ES-I3 (cell line): ENCODE measurements at regions not wholly inside any gene's neighbourhood (a gene's known extent, or its start where the extent isn't known, plus 50 kb on each side); places are given as distances from the start of the nearest gene placed in this dataset.

ENCODE experiments used
- H3K36me3 ChIP-seq: 2 replicates; pipeline ENCODE4 v1.6.1; 2013; ENCODE audit warnings: mild to moderate bottlenecking, low read length, control low read depth, moderate library complexity; ENCODE audit not compliant: insufficient read depth
- H3K4me1 ChIP-seq: 2 replicates; pipeline ENCODE4 v1.6.1; 2013; ENCODE audit warnings: mild to moderate bottlenecking, control low read depth, low read length; ENCODE audit not compliant: insufficient read depth
- H3K9ac ChIP-seq: 2 replicates; pipeline ENCODE4 v1.6.1; 2013; ENCODE audit warnings: low read depth, mild to moderate bottlenecking, low read length, moderate library complexity
- H3K9me3 ChIP-seq: 2 replicates; pipeline ENCODE4 v1.6.1; 2013; ENCODE audit warnings: mild to moderate bottlenecking, low read length, moderate library complexity; ENCODE audit not compliant: control insufficient read depth, insufficient read depth

DNA sequence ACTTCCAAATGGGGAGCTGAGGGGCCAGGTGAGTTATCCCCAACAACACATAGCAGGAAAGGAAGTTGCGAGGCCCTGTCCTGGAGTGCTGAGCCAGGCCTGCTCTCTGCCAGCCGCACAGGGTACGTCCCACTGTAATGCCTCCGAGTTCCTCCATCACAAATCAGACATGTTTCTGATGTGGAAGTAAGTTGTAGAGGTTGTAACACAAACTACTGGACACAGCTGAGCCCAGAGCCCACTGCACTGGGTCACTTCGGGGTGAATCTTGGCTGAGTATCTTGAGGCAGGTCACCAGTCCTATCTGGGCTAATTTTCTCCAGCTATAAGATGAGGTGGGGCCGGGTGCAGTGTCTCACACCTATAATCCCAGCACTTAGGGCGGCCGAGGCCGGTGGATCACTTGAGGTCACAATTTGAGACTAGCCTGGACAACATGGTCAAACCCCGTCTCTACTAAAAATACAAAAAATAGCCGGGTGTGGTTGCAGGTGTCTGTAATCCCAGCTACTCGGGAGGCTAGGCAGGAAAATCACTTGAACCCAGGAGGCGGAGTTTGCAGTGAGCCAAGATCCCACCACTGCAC lies 100.8 kb upstream of the CDH5 start:
- no peaks in the 10 kb centered on the region for H3K36me3 ChIP-seq

DNA sequence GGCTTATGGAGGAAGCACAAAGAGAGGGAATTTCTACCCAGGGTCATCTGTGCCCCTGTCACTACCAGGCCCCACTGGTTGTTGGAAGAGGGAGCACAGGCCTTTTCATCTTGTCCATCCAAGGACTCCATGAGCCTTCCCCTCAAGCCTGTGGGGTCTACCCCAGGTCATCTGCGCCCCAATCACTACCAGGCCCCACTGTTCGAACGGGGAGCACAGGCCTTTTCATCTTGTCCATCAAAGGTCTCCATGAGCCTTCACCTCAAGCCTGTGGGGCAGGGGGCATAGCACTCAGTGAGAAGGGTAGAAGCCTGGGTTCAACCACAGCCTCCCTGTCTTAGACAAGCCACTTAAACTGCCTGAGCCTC lies 101.5 kb upstream of the CDH5 start:
- H3K4me1 ChIP-seq: peaks cover 10% of the 10 kb centered on the region
- no peak overlapping the region for H3K9ac ChIP-seq
- H3K36me3 ChIP-seq: no peaks in the 10 kb centered on the region
- H3K9me3 ChIP-seq: no peaks in the 10 kb centered on the region

More for the DNA sequence above, 100.8 kb upstream of the CDH5 start:
- Histone ChIP-seq H3K9ac (no peak overlapping the region), H3K9me3 (no peaks in the 10 kb centered on the region), H3K4me1 (peaks cover 11% of the 10 kb centered on the region)

DNA sequence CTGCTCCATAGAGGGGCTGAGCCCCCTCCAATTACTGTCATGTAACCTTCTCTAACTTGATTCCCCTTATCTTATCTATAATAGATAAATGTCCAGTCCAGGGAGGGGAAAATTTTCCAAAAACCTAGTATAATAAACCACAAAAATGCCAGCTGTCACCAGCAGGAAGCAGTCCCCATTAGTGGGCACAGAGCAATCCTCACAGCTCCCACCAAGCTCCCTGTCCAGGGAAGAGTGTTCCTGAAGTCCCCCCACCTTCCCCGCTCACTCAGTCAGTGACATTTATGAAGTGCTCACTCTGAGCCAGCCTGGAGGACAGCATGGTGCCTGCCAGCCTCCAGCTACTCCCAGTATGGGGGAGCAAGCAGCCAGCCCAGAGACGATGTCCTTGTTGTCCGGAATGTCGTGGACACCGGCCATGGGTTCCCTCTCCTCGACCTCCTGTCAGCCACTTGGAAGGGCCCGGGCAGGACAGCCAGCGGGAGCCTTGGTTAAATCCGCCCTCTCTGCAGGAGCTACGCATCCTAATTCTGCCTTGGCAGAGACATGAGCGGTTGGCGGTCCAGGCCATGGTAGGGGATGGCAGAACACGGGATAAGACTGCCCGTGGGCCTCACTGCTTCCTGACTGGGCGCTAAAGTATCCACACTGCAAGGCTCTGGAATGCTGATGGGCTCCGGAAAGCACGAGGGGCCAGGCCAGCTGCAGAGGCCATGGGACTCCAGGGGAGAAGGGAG lies 102.0 kb upstream of the CDH5 start:
- Histone ChIP-seq H3K9me3 (no peaks in the 10 kb centered on the region), H3K4me1 (peaks cover 10% of the 10 kb centered on the region), H3K36me3 (no peaks in the 10 kb centered on the region), H3K9ac (no peak overlapping the region)

DNA sequence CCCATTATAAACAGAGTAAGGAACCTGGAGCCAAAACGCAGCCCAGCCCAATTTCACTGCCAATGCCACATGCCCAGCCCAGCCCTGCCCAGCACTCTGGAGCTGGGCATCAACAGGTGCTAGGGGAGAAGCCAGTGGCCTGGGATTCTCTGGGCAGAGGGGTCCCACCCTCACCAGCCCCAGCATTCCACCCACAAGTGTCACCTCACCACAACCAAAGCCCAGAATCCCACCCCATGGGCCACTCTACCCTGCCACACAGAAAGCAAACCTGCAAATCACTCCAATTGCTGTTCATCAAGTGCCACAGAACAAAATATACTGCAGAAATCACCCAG lies 102.5 kb upstream of the CDH5 start:
- no peak overlapping the region for H3K9ac ChIP-seq
- peaks cover 10% of the 10 kb centered on the region for H3K4me1 ChIP-seq
- no peaks in the 10 kb centered on the region for H3K9me3 ChIP-seq
- no peaks in the 10 kb centered on the region for H3K36me3 ChIP-seq

DNA sequence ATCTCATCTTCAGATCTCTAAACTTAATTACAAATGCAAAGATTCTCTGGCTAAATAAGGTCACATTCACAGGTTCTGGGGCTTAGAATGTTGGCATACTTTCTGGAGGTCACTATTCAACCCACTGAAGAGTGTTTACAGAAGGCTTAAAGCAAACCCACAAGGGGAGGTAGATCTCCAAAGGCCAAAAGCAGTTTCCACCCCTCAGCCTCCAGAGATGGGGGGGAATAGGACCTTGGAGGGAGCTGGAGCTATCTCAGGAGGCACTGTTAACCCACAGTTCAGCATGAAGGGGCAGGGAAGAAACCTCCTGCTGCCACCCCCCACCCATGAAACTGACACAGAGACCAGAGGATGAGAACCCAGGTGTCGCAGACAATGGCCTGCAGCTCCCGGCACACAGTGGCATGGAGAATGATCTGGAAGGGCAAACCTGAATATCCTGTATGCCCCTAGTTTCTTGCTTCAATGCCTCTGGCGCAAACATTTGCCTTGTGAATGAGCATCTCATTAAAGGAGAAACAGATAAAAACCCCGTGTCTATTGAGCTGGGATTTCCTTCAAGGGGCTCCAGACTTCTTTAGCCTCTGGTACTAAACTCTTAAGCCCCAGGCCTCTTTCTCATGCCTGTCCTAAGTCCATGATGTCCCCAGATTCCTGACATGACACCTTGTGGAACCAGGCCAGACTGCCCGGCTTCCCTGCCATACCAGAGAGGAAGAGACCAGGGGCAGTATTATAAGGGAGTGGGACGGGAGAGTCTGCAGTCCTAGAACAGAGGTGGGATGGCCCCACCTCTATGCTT lies 103.1 kb upstream of the CDH5 start:
- H3K9ac ChIP-seq: no peak overlapping the region

DNA sequence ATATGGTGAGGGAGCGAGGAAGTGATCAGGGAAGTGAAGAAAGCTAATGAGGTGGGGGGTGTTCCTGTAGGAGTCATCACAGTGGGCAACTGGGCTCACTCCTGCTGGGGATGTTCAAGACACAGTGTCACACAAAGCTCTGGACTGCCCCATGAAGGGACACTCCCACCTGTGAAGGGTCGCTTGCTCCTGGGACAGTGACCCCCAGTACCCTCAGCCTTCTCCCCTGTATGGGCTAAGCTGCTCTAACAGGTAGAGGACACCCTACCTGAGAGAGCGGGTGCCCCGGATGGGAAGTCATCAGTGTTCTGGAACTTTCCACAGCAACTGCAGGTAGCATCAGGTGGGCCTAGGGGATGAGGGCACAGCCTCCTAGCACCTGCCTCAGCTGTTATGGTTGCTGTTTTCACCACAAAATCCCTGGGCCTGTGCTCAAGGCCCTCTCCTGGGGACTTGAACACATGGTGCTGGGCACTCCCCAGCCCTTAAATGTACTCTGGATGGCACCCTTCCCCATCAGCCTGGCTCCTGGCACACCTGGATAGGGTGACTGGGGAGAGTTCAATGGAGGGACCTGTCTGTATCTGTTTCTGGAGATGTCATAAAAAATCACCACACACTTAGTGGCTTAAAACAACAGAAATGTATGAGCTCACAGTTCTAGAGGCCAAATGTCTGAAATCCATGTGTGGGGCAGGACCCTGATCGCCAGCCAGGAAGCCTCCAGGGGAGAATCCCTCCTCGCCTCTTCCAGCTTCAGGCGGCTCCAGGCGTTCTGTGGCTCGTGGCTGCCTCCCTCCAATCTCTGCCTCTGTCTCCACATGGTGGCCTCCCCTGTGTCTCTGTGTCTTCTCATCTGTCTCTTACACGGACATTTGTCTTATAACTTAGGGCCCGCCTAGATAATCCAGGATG lies 104.0 kb upstream of the CDH5 start:
- no peak overlapping the region for H3K9ac ChIP-seq
- H3K36me3 ChIP-seq: no peaks in the 10 kb centered on the region
- H3K9me3 ChIP-seq: no peaks in the 10 kb centered on the region
- H3K4me1 ChIP-seq: peaks cover 10% of the 10 kb centered on the region

More for the DNA sequence above, 103.1 kb upstream of the CDH5 start:
- no peaks in the 10 kb centered on the region for H3K36me3 ChIP-seq
- H3K4me1 ChIP-seq: peaks cover 10% of the 10 kb centered on the region
- H3K9me3 ChIP-seq: no peaks in the 10 kb centered on the region

DNA sequence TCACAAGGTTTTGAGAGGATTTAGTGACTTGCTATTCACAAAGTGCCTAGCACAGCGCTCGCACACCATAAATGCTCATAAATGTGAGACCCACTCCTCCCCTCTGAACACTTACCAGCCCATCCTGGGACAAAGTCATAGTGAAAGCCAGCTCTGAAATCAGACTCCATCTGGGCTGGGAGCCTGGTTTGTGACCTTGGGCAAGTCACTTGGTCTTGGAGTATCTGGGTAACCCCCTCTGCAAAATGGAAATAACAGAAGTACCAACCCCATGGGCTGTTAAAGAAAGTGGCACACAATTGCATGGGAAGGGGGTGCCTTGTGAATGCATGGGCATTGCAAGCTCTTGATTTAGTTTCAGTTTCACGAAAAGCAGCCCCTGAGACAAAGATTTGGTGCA lies 104.7 kb upstream of the CDH5 start:
- Histone ChIP-seq H3K36me3 (no peaks in the 10 kb centered on the region), H3K9me3 (no peaks in the 10 kb centered on the region), H3K9ac (no peak overlapping the region), H3K4me1 (peaks cover 6% of the 10 kb centered on the region)

DNA sequence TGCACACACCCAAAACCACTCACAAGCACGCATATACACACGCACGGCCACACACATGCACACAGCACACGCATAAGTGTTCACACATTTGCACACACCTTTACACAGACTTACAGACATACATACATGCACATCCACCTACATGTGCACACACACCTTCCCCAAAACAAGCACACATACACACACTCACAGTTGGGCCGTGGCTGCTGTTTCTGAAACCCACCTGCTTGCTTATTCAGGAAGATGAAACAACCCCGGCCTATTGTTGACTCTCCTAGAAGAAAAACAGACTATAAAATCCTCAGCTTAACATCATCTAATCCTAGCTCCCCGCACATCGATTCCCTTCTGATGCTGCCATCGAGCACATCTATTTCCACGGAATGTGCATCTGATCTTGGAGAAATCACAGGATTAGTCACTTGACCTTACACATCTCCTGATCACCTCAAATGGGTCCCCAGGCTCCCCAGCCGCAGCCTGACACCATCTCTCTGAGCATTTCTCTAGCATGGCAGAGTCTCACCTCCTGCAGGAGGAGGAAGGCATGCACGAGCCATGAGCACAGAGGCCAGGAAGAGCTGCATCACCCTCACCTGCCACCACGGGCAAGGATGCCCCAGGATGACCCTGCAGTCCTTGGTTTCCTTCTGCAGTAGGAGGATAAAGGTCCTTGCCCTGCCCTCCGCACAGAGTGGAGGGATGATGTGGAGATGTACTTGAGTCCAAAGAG lies 105.8 kb upstream of the CDH5 start:
- no peak overlapping the region for H3K9ac ChIP-seq
- H3K4me1 ChIP-seq: no peaks in the 10 kb centered on the region
- no peaks in the 10 kb centered on the region for H3K36me3 ChIP-seq
- H3K9me3 ChIP-seq: no peaks in the 10 kb centered on the region

DNA sequence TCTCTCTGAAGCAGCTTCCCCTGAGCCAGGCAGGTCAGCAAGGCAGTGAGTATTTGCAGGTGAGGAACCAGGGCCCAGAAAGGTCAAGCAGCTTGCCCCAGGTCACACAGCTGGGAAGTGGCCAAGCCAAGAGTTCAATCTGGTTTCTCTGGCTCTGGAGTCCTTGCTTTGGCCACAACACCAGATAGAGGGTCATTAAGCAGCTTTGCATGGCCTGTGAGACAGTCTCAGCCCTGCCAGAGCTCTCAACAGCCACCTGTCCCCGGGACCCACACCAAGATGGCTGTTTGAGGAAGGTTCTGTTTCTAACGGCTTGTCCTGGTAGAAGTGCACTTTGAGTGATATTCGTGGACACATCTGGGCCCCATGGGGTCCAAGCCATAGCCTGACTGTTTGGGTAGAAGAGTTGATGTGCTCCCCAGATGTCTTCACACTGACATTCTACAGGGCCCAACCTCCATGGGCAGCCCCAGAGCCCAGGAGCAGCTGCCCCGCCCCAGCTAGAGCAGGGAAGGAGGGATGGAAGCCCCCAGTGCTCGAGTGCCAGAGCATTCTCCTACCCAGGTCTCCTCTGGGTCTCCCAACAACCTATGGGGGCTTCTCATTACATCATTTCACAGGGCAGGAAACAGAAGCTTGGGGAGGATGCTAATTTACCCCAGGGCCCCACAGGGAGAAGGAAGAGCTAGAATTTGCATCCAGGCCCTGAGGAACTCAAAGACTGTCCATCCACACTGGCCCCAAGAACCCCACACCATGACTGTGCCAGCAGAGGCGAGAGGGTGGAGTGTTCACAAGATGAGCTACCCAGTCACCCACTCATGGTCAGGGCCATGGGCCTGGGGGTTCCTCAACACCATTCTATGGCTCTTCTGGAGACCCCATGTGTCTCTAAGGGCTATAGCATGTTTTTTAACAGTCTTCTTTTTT lies 107.3 kb upstream of the CDH5 start:
- no peaks in the 10 kb centered on the region for H3K9me3 ChIP-seq
- H3K36me3 ChIP-seq: no peaks in the 10 kb centered on the region
- no peak overlapping the region for H3K9ac ChIP-seq
- H3K4me1 ChIP-seq: no peaks in the 10 kb centered on the region

DNA sequence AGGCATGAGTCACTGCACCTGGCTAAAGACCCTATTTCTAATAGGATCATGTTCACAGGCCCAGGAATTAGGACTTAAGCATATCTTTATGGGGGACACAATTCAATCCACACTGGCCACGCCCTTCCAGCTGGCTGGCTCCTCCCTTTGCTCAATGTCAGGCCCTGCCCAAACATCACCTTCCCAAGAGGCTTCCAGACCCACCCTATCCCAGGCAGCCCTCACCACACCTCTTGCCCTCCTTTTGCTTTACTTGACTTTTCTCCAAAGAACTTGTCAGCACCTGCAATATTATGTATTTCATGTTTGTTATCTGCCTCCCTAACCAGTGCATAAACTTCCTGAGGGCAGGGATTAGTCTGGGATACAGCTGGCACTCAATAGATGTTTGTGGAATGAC lies 109.6 kb upstream of the CDH5 start:
- no peaks in the 10 kb centered on the region for H3K36me3 ChIP-seq
- no peaks in the 10 kb centered on the region for H3K4me1 ChIP-seq
- peaks cover 5% of the 10 kb centered on the region; the same call in 1 of the 2 replicates for H3K9me3 ChIP-seq
- H3K9ac ChIP-seq: no peak overlapping the region

DNA sequence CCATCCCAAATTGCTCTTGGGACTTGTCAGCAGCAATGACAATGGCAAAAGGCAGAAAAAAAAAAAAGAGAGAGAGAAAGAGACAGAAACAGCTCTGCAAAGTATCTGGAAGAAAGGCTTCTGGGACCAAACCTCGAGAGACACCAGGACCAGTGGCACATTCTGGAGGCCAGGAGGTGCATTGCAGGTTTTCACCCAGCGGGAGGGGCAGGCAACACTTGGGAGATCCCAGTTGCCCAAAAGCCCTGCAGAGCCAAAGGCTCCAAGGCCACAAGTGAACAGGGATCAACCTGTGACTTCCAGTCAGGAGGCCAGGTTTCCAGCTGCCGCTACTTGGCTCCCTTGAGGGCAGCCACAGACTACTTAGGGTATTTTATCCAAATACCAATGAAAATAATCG lies 110.8 kb upstream of the CDH5 start:
- Histone ChIP-seq H3K9ac (no peak overlapping the region), H3K4me1 (peaks cover 6% of the 10 kb centered on the region), H3K36me3 (no peaks in the 10 kb centered on the region), H3K9me3 (peaks cover 5% of the 10 kb centered on the region; the same call in 1 of the 2 replicates)

DNA sequence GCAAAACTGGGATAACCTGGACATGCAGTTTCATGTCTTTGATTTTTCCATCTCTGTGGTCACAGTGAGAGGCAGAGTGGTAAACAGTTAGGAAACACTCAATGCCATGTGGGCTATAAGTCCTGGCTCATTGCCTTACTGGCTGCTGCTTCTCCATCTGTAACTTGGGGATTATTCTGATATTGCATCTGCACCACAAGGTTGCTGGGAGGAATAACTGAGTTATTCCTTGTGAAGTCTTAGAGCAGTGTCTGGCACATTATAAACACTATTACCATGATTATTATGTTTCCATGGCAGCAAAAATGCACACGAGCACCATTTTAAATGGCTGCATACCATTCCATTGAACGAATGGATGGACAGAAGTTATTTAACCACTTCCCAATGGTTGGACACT lies 111.7 kb upstream of the CDH5 start:
- Histone ChIP-seq H3K36me3 (no peaks in the 10 kb centered on the region), H3K9me3 (peaks cover 5% of the 10 kb centered on the region; the same call in 1 of the 2 replicates), H3K9ac (no peak overlapping the region), H3K4me1 (peaks cover 7% of the 10 kb centered on the region)

DNA sequence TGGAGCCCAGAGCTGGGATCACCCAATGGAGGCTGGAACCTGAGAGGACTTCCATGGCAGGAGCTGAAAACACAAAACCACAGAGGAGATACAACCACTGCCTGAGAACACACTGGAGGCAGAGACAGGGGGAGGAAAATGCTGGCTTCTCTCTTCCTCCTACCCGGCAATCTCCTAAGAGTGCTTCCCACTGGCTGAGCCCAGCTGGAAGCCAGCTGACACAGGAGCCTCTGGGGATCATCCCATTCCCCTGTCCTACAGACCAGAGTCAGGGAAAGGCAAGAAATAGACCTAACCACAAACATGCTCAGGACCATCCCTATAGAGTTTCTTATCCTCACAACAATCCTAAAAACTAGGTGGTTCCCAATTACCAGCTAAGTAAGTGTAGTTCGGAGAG lies 112.4 kb upstream of the CDH5 start:
- H3K36me3 ChIP-seq: no peaks in the 10 kb centered on the region
- peaks cover 5% of the 10 kb centered on the region; the same call in 1 of the 2 replicates for H3K9me3 ChIP-seq
- H3K4me1 ChIP-seq: peaks cover 7% of the 10 kb centered on the region
- no peak overlapping the region for H3K9ac ChIP-seq
